HG03135 (cell line): ENCODE measurements at regions not wholly inside any gene's neighbourhood (a gene's known extent, or its start where the extent isn't known, plus 50 kb on each side); places are given as distances from the start of the nearest gene placed in this dataset.

Experiments
- ATAC-seq: cut with Tn5 transposase; IDR thresholded peaks from one replicate; pipeline ENCODE4 v1.9.1; 2021; ENCODE audit warnings: mild to moderate bottlenecking, moderate library complexity; ENCODE audit not compliant: unreplicated experiment

DNA sequence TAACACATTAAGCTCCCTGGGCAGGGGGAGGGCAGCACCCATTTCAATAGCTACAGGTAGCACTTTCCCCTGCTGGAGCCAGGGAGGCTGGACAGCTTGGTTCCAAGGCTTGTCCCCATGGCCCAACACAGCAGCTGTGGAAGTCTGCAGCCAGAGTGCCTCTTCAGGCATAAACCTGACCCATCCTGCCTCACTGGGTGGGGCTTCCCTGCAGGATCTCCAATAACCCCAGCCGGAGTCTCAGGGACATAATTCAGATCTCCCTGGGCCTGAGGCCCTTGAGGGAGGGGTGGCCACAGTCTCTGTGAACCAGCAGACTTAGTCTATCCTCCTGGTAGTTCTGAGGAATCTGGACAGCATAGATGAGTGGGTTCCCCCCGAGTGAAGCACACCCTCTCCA lies 1001.9 kb upstream of the CHAC2 start:
- ATAC-seq: no peak

DNA sequence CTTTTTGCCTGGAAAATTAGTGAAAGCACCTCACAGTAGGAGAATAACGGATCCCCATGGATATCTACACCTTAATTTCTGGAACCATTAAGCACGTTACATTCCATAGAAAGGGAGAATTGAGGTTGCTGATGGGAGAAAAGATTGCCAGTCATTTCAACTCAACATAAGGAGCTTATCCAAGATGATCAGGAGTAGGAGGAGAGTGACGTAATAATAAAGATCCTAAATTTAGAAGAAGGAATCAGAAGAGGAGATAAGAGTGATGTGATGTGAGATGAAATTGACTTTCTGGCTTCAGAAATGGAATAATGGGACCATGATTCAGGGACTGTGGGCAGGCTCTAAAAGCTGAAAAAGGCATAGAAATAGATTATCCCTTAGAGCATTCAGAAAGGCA lies 1017.8 kb upstream of the CHAC2 start:
- ATAC-seq: no peak

DNA sequence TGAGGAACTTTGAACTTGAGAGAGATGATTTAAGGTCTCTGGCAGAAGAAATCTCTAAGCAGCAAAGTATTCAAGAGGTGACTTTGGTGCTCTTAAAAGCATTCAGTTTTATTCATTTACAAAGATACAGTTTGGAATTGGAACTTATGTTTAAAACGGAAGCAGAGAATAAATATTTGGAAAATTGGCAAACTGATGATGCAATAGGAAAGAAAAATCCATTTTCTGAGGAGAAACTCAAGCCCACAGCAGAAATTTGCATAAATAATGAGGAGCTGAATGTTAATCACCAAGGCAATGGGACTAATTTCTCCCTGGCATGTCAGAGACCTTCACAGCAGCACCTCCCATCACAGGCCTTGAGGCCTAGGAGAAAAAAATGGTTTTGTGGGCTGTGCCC lies 1022.5 kb upstream of the CHAC2 start:
- ATAC-seq: no peak

DNA sequence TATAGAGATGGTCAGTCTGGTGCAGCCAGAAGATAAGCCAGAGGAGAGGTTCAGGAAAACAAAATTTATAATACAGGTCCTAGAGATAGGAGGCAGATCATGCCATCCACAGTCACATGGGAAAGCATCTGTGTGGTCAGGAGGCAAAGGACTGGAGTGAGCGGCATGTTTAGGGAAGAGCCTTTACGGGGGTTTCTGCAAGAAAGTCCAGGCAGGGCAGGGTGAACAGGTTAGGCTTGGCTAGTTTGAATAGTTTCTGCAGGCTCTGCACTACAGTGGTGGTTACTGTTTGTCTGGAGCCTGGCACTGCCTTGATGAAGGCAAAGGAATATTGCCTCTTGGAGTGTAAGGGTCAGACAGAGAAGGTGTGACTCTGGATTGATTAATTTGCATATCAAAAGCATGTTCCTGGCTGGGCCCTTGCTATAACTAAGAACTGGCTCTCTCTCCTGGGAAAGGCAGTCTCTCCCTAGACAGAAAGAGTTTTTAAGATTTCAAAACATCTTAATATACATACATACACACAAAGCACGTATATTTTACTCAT lies 1034.7 kb upstream of the CHAC2 start:
- ATAC-seq: no peak

DNA sequence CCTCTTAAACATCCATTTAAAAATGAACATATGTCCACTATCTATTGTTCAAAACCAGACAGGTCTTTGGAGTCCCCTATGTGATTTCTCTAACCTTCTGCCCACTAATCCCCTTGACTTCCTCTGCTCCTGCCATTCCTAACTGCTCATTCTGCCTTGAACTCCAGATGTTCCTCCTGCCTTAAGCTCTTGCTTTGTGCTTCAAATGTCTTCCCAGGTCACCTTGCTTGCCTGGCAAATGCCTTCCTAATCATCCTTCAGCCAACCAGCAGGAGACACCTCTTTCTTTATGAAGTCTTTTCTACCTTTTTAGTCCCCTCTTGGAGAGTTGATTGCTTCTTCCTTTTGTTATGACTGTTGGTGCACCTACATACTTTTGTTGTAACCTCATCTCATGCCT lies 1043.0 kb upstream of the CHAC2 start:
- no peak for ATAC-seq

DNA sequence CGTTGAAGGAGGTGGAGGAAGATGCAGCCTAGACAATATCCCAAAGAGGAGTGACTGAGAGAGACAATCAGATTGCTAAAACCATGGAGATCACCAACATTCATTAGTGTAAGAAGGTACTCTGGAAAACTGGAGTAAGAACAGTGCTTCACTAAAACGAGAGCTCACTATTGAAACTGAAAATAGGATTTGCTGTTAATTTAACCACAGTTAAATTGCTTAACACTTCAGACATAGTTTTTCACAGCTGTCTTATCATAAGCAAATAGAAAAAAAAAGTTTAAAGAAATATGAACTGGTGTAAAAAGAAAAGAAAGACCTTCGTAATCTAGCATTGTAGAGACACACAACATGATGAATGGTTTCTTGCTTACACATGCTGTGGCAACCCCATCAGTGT lies 1049.8 kb upstream of the CHAC2 start:
- no peak for ATAC-seq

DNA sequence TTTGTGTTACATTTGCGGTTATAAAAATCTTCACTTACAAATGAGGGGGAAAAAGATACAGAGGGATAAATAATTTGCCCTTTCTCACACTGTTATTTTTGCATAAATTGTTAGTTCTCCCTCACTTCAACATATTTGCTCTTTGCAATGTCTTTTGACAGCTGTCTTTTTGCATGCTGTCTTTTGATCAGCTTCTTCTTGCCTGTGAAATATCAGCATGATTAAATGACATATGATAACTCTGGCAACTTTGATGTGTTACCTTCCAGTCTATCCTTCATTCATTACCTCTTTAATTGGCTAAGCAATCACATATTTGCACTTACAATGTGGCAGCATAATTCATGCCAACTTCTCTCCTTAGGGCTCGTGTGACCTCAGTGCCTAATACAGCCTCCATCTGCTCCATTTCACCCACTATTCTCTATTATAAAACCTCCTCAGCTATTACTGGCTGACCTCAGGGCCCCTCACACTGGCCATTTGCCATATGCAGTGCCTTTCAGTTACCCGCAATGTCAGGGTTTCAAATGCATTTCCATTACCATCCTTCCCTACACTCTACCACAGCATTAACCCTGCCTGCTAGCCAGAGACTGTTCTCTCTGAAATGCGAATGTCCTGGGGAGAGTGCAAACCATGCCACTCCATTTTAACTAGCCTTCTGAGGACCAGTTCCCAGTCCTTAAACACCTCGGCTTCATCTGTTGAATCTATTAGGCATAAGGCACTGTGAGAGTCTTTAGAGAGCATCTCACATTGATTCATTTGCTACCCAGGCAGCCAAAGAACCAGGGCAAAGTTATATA lies 1056.6 kb upstream of the CHAC2 start:
- no peak for ATAC-seq

DNA sequence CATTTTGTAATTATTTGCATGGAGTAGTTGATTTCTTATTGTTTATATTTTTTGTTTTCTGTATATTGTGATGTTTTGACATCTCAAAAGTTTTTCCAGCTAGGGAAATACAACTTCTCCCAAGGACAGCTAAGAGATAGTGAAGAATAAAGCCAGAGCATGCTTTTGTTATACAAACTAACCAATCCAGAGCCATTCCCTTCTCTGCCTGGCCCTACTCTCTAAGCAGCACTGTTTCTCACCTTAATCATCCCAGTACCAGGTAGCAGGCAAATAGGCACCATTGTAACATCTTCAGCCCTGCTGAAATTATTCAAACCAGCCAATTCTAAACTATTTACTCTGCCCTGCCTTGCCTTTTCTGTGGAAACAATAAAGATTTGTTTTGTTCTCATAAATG lies 1063.4 kb upstream of the CHAC2 start:
- no peak for ATAC-seq

DNA sequence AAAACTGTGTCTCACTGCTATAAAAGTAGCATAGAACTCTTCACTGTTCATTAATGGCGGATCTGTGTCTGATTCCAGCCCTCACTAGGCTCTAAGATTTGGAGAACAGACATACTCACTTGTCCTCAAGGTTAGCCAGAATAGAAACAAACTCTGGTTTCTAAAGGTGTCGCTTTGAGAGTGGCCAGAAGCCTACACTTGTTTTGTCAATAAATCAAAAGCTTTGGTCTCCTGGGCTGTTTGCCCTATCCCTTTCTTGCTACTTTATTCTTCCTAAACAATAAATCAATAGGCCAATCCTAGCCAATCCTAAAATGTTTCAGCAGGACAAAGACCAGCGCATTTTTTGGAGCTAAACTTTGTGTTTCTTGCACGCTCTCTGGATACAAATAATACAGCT lies 1064.6 kb upstream of the CHAC2 start:
- ATAC-seq: no peak

DNA sequence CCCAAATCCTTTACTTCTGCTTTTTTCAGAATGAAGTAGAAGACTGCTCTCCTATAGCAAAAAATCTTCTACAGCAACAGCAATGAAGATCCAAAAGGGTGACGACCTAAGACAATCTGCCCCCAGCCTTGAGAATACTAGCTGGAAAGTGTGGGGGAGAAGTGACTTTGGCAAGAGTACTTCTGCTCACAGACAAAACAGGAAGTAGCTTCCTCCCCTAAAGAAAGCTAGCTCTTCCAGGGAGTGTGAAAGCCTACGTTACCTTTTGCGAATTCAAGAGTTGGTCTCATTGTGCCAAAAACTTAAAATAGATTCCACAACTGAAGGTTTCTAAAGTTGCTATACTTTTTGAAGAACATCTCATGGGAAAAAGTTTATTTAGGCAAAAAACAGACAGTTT lies 1069.2 kb upstream of the CHAC2 start:
- ATAC-seq: no peak

DNA sequence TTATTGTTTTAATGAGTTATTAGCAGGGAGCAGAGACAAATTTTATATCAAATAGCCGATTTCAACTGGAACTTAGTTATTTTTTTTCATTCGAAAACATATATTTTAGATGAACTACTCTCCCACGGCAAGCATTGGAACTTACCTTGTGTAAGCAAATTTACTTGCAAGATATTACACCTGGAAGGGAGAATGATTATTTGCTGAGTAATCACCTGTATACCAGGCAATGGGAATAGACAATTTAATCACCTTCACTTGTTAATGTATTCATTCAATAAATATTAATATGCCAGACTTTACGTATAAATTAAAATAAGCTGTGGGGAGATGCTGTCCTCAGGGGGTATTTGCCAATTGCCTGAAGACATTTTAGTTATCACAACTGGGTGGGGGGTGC lies 1069.9 kb upstream of the CHAC2 start:
- ATAC-seq: no peak

DNA sequence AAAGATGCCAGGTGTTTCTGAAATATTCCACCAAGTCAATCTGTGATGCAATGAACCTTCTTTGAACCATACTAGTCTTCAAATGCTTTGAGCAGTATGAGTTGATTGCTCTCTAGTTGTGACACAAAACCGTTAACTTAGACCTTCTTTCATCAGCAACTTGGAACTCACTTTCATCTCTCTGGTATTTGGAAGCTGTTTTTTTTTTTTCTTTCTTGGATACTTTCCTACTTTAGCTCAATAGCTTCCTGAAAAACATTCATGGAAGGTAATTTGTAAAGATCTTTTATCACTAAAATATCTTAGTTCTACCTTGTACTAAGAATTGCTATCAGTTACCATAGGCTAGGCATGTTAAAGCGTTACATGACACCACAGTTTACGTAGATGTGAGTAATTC lies 1071.9 kb upstream of the CHAC2 start:
- ATAC-seq: no peak

DNA sequence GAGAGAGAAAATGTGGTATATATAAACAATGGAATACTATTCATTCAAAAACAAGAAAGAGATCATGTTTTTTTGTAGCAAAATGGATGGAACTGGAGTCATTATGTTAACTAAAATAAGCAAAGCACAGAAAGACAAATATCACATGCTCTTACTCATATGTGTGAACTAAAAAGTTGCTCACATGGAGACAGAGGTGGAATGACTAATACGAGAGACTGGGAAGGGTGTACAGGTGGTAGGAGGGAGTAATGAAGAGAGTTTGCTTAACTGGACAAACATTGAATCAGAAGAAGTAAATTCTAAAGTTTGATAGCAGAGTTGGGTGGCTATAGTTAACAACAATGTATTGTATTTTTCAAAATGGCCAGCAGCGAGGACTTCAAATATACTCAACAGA lies 1080.7 kb upstream of the CHAC2 start:
- ATAC-seq: no peak

DNA sequence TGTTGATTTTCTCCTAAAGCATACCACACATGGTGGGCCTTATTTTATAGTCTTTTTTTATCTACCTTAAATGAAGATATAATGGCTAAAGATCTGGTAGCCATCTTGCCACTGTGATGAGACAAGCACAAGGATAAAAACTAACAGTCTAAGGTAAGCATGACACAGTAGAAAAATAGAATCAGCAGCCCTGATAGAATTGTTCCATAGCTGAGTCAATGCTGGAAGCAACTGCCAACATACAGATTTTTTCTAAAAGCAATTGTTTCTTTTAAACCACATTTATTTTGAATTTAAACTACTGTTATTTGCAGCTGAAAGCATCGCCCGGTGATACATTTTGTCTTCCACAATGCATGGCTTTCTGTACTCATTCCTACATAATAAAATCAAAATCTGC lies 1091.5 kb upstream of the CHAC2 start:
- no peak for ATAC-seq

DNA sequence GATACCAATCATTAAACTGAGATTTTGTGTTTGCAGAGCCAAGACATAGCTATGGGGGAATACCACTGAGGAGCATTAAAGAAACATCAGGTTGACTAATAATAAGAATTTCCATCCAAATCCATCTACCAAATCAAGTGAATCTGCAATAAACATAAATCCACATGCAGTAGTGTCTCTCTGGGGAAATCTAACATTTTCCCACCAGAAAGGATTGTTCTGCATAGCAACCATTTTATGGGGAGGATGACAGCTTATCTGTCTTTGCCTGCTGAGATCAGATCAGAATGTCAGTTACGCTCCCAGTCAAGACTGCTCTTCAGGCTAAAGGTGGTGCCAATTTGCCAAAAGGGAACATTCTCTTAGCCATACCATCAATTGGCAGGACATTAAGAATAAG lies 1098.9 kb upstream of the CHAC2 start:
- ATAC-seq: no peak

DNA sequence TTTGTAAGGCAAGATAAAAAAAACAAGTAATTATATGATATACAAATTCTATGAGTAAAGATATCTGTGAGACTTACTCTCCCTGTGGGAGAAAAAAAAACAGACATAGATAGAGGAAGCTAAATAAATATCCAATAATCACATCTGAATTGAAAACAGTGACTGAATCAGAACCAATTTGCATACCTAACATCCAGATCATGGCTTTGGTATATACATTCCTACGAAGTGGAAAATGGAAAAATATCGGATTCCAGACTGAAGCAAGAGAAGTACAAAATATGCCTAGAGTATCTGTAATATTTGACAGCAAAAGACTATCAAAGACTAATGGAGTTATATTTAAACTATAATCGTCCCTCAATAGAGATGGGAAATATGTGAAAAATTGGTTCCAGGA lies 1108.1 kb upstream of the CHAC2 start:
- ATAC-seq: no peak

DNA sequence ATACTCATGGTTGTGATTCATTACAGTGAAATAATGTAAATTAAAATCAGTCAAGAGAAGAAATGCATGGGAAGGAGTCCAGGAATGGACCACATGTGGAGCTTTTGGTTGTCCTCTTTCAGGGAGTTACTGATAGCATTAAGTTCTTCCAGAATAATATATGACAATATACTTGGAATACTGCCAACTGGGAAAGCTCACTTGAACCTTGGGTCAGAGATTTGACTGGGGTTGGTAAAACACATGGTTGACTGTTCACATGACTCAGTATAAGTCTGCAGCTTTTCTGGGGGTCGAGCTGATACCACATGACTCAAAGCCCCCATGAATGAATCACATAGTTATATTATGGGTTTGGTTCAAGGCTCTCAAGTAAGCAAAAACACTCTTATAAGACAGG lies 1109.0 kb upstream of the CHAC2 start:
- ATAC-seq: no peak

DNA sequence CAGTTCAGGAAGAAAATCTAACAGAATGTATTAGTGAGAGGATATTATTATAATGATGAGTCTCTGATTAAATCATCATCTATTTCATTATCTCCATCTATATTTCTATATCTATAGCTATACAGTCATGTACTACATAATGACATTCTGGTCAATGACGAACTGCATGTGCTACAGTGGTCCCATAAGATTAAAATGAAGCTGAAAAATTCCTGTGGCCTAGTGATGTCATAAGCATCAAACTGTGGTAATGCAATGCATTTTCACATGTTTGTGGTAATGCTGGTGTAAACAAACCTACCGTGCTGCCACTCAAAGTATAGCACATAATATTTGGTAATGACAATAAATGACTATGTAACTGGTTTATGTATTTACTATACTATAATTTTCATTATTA lies 1127.9 kb upstream of the CHAC2 start:
- no peak for ATAC-seq

DNA sequence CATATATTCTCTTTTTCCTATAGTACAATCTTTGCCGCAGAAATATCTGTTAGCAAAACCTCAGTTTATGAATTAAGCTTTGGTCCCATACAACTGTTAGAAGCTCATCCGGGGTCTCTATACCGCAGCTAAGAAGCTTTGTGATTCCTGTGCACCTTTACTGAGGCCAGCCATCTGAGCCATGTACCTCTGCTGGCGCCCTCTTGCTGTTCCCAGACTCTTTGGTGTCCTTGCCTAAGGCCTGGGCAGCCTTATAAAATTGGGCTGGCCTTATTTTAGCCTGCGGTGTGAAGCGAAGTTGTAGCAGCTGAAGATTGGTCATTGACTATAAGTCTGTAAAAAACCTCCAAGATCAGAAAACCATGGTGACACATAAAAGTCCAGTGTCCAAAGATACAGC lies 1135.1 kb upstream of the CHAC2 start:
- ATAC-seq: no peak

DNA sequence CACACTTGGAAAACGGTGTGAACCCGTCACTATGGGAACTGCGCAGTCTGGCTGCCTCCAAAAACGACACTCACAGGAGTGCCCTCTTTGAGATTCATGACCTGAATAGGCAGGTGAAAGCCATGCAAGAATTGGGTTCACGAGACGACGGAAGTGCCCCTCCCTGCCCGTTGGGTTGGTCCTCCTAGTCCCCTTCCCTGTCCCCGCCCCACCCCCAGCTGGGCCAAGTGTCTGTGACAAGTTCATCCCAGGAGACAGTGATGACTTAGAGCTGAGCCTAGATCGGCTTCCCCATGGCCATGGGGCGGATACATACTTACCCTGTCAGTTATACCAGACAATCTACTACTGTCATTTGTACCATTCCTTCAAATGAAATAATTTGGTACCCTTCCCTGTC lies 1137.7 kb upstream of the CHAC2 start:
- no peak for ATAC-seq

DNA sequence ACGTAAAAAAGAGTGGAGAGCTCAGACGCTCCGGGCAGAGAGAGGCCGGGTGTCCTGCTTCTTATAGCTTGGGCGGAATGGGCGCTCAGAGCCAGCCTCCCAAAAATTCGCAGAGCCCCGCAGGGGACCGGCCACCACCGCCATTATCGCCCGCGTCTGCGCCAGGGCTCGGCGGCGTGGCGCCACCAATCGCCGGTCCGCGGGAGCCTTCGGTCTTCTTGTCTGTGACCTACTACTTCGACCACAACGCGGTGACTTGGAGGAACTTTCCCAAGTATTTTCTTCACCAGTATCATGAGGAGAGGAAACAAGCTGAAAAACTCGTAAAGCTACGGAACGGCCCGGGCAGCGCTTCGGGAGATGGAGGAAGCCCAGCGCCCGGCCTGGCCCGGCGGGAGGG lies 1138.1 kb upstream of the CHAC2 start:
- ATAC-seq: no peak

DNA sequence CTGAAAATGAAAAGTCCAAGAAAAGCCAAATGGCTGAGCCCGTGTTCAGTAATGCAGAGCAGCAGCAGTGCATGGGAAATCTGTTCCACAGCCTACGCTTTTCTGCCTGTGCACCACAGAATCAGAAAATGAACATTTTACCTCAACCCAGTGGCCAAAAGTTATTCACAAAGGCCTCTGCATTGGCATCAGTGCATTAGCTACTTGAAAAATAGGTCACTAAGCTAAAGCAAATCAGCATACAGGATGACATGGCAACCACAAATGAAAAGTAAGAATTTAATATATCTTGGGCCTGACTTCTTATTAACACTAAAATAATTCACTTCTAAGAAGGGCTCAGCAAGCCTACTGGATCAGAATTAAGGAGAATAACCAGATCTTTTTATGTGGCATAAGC lies 1145.3 kb upstream of the CHAC2 start:
- ATAC-seq: no peak

DNA sequence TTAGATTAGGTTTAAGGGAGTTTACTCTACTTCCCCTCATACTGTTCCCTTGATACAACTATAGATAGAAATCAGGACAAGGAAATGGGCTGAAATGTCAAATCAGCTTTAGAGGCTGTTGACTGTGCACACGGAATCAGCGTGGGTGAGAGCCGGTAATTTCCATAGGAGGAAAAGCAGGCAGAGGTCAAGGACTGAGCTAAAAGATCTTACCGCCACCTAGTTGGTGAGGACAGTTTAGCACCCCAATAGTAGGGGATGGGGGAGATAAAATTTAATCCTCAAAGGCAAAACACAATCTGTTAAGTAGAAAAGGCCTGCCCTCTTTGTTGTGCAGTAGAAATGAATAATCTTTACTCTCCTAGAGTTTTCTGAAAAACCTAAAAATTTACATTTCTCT lies 1154.5 kb upstream of the CHAC2 start:
- no peak for ATAC-seq
